GM12873 (cell line): ENCODE measurements at regions not wholly inside any gene's neighbourhood (a gene's known extent, or its start where the extent isn't known, plus 50 kb on each side); places are given as distances from the start of the nearest gene placed in this dataset.

Experiments
- TF ChIP-seq, protein P1 (sequence below): IDR thresholded peaks from 2 replicates; pipeline ENCODE4 v1.5.1; 2012; ENCODE audit warnings: low read depth, mild to moderate bottlenecking, moderate library complexity, low read length, control low read depth; ENCODE audit not compliant: insufficient read depth; ENCODE audit errors: missing control alignments

DNA sequence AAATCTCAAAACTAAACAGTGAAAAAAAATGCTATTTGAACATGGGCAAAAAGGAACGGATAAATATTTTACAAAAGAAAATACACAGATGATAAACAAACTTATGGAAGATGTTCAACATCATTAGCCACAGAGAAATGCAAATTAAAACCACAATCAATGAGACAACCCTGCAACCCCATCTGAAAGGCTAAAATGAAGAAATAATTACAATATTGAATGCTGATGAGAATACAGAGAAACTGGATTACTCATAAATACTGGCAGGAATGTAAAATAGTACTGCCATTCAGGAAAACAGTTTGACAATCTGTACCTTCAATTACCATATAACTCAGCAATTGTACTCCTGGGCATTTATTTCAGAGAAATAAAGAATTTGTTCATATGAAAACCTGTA lies 193.1 kb upstream of the UBE2E3 start:
- TF ChIP-seq, protein P1, sequence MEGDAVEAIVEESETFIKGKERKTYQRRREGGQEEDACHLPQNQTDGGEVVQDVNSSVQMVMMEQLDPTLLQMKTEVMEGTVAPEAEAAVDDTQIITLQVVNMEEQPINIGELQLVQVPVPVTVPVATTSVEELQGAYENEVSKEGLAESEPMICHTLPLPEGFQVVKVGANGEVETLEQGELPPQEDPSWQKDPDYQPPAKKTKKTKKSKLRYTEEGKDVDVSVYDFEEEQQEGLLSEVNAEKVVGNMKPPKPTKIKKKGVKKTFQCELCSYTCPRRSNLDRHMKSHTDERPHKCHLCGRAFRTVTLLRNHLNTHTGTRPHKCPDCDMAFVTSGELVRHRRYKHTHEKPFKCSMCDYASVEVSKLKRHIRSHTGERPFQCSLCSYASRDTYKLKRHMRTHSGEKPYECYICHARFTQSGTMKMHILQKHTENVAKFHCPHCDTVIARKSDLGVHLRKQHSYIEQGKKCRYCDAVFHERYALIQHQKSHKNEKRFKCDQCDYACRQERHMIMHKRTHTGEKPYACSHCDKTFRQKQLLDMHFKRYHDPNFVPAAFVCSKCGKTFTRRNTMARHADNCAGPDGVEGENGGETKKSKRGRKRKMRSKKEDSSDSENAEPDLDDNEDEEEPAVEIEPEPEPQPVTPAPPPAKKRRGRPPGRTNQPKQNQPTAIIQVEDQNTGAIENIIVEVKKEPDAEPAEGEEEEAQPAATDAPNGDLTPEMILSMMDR = no peak

DNA sequence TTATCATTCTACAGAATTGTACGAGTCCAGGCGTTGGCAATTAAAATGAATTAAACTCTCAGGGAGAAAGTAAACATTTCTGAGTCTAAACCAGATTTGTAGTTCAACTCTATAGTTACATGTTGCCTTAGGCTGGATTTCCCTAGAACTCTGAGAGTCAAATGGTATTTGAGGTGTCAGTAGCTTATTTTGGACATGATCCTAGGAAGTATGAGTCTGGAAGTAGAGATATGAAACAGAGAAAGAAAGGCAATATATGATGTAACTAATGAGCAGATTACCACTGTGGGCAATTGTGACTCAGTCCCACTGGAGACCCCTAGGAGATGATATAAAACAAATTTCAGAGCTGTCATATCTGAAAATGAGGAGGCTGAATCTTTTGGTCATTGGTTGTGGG lies 199.1 kb upstream of the UBE2E3 start:
- TF ChIP-seq, protein P1 = no peak

DNA sequence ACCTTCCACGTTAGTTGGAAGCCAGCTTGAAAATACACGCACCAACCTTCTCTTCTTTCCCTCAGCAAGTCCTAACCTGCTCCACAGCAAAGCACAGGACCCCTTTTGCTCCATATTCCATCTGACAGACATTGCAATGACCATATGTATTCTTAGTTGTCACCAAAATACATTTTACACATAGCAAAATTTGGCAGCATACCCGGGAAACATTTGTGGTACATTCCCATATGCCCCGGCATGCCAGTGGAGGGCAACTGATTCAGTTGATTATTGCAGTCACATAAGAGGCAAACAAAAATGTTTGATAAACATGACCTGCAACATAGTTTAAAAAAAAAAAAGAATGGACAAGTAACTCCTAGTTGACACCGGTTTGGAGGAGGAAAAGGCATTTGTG lies 202.1 kb upstream of the UBE2E3 start:
- TF ChIP-seq, protein P1 = no peak

- TF ChIP-seq, protein P1 = no peak
Observed at GRCh38 chr2:180776921-180777320, 203.5 kb upstream of the UBE2E3 start.

DNA sequence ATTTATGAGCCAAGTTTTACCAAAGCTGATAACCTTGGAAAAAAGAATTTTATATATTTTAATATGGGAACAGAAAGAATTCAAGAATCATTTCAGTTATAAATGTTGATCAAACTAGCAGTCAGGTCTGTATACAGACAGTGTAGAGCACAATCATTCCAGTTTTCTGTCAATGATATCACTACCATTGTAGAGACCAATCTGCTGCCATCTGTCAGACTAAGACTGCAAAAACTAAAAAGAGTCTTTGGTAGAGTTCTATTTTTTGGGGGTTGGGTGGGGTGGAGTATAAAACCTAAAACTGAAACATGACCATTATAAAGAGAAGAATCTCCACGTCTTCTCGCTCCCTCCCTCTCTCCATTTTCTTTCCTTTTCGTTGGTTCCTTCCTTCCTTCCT lies 204.7 kb upstream of the UBE2E3 start:
- TF ChIP-seq, protein P1 = no peak

GRCh38 chr2:180763263-180763989 lies 217.0 kb upstream of the UBE2E3 start:
- TF ChIP-seq, protein P1 = no peak

- TF ChIP-seq, protein P1 = no peak
Observed at GRCh38 chr2:180761224-180761623, 219.2 kb upstream of the UBE2E3 start.

DNA sequence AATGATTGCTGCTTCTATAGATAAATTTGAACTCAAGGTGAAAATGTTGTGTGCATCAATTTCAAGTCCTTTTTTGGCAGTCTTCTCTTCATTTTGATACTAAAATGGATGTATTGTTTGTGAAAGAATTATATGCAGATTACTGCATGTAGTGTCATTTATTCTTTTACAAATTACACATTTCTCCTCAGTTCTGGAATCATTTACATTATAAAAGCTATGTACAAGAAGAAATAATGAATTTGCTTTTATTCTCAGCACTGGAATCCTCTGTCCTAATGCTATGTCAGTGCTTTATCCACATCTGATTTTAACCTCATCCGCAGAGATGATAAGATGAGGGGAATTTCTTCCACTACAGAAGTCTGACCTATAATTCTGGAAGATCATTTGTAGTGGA lies 220.8 kb upstream of the UBE2E3 start:
- TF ChIP-seq, protein P1 = no peak
